ELF-1 (cell line): ENCODE measurements at regions not wholly inside any gene's neighbourhood (a gene's known extent, or its start where the extent isn't known, plus 50 kb on each side); places are given as distances from the start of the nearest gene placed in this dataset.
"Not testable (repeated sequence)": the region's sequence is repeated elsewhere in the genome, so short reads cannot be mapped to it uniquely, and the experiment has no call there.

Experiments
- DNase-seq: peaks from one replicate; pipeline ENCODE4 v3.0.0-alpha.2; 2016; ENCODE audit warnings: low read depth, low spot score

DNA sequence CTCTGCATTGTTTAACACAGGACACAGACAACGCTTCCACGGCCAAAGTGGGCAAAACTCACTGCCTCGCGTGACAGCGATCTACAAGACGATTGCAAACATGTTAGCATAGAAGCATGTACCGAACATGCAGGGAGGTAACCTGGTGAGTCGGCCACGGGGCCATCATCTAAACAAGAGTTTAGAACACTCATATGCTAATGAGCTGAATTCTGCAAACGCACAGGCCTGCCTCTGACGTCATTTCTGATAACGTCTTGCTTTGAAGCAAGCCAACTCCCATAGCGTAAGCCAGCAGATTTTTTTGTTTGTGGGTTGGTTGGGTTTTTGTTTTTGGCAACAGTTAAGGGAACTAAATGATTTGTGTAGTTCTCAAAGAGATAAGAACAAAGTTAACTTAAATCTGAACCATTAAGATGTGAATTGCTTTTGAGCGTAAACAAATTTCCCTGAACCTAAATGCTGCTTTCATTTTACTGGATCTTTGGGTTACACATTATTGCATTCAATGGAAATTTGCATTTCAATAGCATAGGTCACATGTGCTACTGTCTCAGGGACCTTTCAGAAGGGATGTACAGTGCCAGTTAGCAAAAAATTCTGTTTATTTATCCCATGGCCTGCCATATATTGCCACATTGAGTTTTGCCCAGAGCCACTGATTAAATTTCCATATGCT is 184.5 kb upstream of the PDE10A start:
- no peak for DNase-seq

DNA sequence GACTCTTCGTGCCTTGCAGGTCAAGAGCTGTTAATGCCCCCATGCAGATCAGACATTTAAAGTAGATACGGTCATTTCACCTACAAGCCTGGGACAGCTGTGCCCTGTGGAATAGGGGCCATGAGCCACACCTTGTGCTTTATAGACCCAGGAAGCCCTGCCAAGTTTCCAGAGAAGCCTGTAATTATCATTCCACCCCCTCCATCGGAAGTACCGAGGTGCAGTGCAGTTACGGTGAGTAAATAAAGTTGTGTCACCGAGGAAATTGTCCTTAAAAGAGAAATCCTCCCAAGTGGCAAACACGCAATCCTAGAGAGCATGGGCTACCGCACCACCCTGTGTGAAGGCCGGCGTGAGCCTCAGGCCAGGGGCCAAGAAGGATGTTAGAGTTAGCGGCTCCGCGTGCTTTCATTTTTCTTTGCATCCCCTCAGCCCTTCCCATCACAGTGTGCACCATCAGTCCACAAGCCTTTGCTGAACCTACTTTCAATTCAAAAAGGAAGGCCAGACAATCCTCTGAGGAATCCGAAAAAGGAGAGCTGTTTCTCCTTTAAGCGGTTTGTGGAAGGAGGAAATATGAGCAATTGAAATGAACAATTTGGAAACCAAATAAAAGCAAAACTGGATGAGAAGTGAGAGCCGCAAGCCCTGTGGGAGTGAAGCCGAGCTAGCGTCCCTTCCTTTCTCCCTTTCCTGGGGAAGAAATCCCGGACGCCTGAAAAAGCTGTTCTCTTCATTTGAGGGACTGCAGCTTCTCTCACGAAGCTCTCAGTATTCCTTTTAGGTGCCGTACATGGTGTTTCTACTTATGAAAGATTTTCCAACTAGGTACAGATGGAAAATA is 183.3 kb upstream of the PDE10A start:
- no peak for DNase-seq

DNA sequence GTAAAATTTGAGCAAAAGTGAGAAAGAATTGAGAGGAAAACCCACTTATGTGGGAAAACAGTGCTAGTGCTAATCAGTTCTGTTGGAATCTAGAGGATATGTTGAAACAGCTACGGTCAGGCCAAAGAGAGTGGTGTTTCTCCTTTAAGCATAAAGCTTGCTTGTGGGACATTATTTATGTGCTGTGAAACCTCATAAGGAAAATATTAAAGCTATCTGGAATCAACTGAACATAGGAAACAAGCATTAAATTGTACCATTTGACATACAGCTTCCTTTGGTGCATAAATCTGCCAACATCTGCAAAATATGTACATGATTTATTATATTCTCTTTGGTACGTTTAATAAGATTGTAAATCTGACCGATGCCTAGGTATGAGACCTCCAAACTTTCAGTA is 182.5 kb upstream of the PDE10A start:
- DNase-seq: no peak

DNA sequence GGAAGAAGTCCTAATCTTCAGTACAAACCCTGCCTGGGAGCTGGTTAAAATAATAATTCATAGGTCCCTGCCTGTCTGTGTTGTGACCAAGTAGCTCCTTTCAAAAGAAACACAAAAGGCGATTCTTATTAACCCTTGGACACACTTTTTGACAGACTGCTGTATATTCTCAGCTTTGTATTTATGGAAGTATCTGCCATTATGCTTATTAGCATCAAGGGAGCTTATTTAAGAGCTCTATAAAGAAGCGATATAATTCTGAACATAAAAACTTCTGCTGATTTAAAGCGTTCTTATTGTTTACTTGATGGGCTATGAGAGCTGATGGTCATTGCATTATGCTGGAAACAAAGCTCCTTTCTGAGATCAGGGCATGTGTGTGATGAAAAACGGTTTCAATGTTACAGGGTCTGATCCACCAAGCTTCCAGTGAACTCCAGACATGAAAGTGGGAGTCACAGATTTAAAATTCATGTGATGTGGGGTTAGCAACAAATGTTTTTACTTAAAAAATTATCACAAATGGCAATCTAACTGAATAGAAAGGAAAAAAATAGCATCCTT is 181.8 kb upstream of the PDE10A start:
- no peak for DNase-seq

DNA sequence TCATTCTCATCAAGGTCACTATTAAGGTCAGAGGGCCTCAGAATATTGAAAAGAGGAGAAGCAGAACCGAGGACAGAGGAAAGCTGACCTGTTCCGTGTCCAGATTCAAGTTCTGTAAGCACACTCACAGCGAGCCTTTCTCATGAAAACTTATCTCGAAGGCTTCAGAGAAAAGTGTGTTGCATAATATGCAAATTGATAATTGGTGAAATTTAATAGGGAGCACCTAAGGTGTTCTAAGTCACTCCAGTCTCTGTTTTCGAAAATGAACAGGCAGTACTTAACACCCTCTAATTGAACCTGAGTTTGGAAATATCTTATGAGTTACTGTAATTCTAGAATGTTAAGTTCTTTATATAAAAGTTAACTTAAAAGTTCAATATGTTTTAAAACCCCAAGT is 181.2 kb upstream of the PDE10A start:
- DNase-seq: no peak

DNA sequence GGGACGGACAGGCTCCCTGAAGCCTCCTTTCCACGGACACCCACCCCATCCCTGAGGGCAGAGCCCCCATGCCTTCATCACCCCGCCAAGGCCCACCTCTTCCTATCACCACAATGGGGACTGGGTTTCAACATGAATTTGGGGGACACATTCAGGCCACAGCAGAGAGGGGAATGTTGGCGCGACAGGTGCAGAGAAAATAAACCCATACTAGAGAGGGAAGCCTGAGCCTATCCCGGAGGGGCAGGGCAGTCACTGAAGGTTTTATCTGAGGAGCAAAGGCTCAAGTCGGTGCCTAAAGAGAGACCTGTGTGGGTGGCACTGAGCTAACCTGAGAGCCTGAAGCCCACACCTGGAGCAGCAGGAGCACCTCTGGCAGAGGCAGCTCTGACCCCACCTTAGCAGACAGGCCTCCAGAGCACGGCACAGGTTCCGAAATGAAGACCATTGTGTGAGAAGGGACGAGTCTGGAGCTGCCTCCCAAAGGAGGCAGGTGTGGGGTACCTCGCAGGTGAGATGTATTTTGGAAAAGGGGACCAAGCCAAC is 180.6 kb upstream of the PDE10A start:
- DNase-seq: no peak

DNA sequence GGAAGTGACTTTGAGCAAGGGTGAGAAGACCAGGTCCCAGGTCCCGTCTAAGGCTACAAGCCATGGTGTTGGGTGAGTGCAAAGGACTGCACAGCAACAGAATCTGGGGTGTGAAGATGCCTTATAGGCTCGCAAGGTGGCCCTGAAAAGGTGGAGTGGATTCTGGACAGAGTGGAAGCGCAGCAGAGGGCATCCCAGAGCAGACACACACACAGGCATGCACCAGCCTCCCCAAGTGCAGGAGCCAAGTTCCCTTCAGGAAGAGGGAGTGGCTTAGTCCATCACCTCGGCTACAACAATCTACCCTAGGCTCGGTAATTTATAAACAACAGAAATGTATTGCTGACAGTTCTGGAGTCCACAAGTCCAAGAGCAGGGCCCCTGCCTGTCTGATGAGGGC is 180.1 kb upstream of the PDE10A start:
- DNase-seq: no peak

DNA sequence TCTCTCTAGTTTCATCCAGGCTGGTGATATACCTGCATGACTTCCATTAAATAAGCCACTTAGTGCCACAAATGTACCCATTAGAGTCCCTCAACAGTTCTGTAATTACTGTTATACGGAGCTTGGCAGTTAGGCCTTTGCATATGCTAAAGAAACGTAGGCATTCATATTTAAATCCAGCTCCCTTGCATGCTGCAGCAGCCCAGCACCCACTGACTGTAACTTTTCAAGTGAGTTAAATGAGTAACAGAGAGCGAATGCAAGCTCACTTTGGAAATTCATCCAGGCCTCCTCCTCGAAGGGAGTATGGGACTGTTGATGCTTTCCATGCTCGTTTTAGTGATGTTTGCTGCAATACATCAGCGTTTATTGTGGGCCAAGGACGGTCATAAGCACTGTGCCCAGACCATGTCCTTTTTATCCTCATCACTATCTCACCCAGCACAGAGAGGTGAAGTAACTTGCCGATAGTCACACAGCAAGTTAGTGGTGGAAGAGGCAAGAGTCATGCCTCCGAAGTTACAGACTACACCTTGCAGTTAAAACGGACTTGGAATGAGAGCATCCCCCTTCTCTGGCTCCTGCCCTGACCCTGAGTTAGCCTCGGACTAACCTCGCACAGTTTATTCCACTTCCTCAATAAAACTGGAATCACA is 179.4 kb upstream of the PDE10A start:
- no peak for DNase-seq

DNA sequence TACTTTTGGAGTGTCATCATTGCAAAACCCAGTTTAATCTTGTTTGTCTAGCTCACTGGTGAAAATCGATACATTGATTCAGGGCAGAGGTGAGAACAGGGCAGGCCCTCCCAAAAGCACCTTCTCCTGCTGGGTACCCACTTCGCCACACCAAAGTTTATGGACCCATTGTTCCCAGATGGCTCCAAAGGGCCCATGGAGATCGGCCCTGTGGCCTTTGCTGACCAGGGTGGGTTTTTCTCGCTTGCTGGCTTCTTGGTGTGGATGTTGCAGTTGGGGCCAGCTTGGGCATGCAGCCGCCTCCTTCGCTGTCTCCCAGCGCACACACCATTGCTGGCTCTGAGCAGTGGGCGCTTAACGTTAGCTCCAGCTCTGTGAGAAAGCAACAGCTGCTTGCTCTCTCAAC is 178.1 kb upstream of the PDE10A start:
- no peak for DNase-seq

DNA sequence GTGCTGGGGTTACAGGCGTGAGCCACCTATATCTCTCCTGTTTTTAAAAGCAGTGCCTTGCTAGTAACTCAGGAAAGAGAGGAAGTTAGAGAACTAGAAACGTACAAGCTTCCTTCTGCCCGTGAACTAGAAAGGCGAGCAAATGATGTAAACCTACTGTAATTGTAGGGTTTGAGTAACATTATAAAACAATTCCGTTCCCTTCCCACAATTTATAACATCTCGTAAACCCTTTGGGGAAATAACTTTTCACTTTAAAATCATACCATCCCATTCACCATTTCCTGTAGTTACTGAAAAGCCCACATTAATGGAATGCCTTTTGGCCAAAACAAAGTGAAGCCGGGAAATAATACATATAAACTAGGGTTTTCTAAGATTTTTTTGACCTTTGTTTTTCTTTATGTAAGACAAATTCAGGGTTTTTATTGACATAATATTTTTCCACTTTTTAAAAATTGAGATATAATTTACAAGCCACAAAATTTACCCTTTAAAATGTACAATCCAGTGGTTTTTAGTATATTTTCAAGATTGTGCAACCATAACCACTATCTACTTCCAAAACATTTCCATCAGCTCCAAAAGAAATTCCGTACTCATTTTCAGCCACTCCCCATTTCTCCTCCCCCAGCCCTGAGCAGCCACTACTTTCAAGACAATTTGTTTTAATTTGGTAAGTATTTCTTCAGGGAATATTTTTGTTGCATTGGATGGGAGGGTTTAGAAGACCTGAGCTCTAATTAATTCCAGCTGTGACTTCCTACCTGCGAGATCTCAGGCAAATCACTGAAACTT is 175.1 kb upstream of the PDE10A start:
- no peak for DNase-seq

DNA sequence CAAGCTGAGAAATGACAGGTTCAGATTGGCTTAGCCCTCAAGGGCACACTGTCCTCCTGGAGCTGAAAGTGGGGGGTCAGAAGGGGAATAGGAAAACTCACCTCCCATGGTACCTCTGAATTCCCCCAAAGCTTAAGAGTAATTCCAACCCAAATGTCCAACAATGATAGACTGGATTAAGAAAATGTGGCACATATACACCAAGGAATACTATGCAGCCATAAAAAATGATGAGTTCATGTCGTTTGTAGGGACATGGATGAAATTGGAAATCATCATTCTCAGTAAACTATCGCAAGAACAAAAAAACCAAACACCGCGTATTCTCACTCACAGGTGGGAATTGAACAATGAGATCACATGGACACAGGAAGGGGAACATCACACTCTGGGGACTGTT is 173.6 kb upstream of the PDE10A start:
- DNase-seq: not testable (repeated sequence)

DNA sequence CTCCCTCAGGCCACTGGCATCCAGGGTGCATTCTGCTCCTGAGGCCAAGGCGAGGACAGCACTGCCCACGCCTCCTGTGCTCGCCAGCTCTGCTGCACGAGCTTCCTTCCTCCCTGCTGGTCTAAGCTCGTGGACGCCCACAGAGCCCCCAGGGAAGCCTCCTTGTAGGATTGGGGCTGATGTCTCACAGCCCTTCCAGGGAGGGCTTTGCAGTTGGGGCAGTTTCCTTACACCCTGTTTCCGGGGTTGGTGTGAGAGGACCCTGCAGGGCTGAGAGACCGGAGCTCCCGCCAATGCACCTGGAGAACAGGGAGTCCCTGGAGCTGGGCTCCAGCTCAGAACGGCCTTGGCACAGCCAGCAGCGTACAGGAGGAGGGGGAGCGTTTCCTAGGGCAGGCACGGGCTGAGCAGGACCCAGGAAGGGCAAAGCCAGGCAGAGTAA is 172.4 kb upstream of the PDE10A start:
- no peak for DNase-seq

DNA sequence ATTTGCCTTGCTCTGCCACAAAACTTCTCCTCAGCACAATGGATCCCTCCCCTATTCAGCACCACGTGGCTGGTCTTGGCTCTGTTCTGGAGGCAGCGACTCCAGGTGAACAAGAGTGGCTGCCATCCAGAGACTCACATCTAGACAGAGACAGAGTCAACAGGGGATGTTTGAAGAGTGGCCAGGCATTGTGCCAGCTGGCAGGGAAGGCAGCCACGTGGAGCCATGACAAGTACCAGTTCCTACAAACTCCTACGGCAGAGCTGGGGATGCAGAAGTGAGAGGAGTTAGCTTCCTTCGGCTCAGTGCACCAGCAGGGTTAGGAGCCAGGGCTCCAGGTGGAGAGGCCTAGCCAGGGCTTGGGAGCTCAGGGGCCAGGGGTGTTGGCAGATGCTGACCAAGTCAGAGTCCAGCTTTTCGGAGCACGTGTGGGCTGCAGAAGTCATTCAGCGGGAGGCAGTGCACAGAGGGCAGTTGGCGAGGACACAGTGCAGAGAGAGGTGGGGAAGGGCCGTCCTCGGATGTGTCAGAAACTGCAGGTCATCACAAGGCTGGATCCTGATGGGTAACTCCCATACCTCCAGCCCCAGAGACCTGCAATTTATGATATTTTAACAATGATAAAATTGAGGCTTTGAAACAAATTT is 171.7 kb upstream of the PDE10A start:
- no peak for DNase-seq

DNA sequence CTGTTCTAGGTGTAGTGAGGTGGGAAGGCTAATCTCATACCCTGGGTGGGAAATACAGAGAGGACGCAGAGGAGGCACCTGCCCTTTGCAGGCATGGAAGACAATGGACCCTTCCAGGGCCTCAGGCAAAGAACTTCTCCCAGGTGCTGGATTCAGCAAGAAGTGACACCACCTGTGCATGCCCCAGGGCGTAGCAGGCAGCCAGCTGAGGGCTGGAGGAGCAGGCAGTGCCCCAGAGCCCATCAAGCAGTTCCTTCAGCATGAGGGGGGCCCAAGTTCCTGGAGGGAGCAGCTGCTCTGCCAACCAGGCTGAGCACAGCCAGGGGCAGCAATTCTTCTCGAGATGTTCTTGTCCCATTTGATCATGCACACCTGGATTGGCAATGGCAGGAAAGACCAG is 170.3 kb upstream of the PDE10A start:
- peak; percentile 34 for DNase-seq

DNA sequence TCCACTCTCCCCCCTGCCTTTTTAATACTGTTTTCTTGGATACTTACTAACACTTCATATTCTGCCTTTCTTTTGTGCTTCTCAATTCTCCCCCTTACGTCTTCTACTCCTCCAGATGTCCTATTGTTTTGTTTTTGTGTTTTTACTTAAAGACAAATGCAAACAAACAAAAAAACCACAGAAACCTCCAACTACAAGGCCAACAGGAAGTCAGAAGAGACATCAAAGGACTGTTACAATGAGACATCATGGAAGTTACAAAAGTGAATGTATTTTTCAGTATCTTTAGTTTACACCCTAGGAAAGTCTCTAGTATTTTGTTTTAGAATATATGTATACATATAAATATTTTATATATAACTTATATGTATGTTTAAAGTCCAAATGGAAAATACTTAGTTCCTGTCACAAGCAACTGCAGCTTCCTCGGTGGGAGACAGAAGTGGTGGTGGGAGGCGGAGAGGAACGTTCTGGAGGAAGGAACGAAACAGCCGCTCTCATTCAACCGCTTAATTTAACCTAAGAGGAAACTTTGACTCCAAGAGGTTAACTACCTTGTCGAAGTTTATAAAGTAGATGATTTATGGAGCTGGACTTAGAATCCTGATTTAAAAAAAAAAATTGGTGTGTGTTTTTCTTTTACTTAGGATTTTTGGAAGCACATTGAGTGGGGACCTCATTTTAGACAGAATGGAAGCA is 168.9 kb upstream of the PDE10A start:
- DNase-seq: no peak

DNA sequence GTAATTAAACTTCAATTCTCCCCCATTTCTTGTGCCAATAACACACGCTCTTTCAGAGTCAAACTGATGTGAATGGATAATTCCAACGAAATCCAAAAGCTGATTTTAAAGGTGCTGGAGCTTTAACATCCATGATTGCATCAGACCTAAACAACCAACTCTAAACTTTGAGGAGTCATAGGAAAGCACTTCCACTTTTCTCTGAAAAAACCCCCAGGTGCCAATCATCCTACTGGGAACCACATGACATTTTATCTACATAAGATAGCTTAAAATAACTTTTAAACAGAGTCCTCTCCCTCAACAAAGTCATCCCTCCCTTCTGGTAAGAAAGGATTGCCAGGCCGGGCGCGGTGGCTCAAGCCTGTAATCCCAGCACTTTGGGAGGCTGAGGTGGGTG is 167.7 kb upstream of the PDE10A start:
- DNase-seq: no peak

DNA sequence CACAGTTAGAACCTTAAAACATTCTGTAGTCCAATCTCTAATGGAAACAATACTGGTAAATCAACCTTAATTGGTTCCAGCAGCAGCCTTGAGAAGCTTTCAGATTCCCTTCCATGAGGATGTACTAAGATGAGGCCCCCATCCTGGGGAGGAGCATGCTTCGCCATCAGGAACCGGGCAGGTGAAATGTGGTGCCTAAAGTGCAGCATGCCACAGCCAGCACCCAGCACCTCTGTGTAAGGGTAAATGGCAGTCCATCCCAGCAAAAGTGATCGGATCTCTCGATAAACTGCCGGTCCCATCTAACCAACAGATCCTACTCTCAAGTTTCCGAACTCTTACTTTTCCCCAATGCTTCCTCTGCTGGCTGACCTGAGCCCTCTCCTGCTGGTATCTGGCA is 166.3 kb upstream of the PDE10A start:
- no peak for DNase-seq

DNA sequence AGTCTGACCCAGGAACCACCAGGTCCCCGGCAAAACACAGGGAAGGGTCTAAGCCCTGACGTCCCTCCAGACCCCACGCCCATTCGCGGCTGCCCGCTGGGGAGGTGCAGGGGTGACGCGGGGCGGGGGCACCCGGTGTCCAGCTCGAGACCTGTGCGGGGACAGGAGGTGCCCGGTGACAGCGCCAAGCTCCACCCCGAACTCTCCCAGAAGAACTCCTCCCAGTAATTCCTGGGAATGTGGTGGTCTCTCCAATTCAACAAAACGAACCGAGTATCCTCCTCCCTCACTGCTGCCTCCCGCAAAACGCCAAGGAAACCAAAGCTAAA is 164.1 kb upstream of the PDE10A start:
- DNase-seq: no peak

DNA sequence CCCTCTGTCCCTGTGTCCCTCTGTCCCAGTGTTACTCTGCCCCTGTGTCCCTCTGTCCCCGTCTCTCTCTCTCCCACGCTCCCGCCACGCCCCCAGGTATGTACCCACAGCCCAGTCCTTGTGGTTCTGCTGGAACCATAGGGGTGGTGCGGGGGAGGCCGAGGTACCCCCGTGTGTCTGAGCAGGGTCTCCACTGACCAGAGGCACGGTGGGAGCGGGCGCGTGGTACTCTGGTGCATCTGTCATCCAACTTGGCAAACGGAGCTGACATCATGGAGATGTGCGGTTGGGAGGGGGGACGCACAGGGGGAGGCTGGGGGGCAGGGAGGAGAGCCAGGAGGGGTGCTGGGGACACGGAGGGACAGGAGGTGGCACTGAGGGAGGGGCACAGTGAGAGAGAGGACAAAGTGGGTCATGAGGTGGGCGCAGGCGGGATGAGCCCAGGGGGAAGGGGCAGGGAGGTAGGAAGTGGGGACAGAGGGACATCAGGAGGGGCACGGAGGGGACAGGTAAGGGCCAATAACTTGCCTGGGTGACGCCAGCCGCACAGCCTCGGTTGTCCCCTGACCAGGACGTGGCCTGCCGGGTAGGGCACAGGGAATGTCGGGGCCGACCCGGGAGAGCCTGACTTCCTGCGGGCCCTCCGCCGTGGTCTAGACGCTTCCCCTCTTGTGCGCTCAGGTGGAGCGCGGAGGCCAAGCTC is 163.6 kb upstream of the PDE10A start:
- DNase-seq: no peak
